ENCODE measurements at regions not wholly inside any gene's neighbourhood (a gene's known extent, or its start where the extent isn't known, plus 50 kb on each side); places are given as distances from the start of the nearest gene placed in this dataset.

DNA sequence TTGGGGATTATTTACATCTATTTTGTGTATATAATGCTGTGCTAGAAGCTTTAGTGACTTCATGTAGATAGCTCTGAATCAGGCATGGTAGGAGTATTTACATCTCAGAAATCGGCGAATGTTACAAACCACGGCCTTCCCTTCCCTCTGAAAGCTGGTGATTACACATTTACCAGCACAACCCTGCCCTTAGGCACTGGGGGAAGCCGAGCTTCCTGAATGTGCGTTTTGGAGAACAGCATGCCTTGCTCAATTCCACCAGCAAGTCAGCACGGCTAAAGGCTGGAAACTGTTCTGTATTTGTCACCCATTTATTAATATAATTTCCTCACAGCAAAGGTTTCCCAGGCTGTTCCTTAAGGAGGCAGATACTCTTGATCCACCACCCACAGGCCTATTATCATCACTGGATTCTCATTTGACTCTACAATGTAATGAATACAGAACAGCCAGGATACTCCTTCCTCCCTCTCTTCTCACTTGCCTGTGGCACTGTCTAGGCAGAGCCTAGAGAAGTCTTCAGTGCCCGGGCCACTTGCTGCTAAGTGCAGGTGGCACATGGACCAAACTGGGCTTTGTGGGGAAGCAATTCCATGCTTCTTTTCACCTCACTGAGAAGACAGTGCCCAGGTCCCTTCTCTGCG is 55.2 kb upstream of the CACNA2D3 start:
- no peak overlapping the region for H2AFZ ChIP-seq (ENCODE audit: low read depth, low read length)
- FAIRE-seq, result no peak

DNA sequence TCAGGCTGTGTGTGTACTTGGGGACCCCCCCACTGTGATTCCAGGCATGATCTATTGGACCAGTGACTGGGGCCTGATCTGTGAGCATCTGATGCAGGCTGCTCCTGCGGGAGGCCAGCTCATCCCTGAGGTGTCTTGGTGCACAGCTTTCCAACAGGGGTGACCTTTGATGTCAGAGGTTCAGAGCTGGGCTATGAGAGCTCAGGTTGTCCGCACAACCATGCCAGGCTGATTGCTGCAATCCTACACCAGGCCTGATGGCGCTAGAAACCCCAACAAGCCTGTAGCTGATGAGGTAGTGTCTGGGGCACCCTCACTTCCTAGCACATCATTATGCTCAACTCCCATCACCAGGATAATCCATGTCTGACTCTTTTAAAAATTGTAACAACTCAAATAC is 56.1 kb upstream of the CACNA2D3 start:
- FAIRE-seq, result no peak
- Histone ChIP-seq H3K9ac (ENCODE audit: low read length) (no peak overlapping the region), H3K4me1 (ENCODE audit: insufficient read depth, low read length) (no peaks in the 10 kb centered on the region), H3K4me3 (ENCODE audit: insufficient read depth, low read depth, low read length) (no peak overlapping the region), H4K20me1 (ENCODE audit: insufficient read depth, low read length) (no peaks in the 10 kb centered on the region), H3K36me3 (ENCODE audit: insufficient read depth, low read length) (no peaks in the 10 kb centered on the region), H3K4me2 (ENCODE audit: low read length) (no peak overlapping the region), H3K9me3 (ENCODE audit: insufficient read depth, low read depth, low read length) (peaks cover 16% of the 10 kb centered on the region), H3K79me2 (ENCODE audit: insufficient read depth, low read length) (no peaks in the 10 kb centered on the region), H3K27ac (ENCODE audit: low read depth, low read length) (no peak overlapping the region), H2AFZ (ENCODE audit: low read depth, low read length) (no peak overlapping the region), H3K27me3 (ENCODE audit: insufficient read depth, low read length) (no peaks in the 10 kb centered on the region)
- Mint-ChIP-seq H3K4me3 (ENCODE audit: unreplicated experiment) (no peak overlapping the region), H3K9me3 (ENCODE audit: unreplicated experiment) (peaks cover 14% of the 10 kb centered on the region), H3K27ac (ENCODE audit: unreplicated experiment) (no peak overlapping the region), H3K36me3 (ENCODE audit: low read depth, unreplicated experiment) (no peaks in the 10 kb centered on the region), H3K4me1 (ENCODE audit: low read depth, unreplicated experiment) (peaks cover 2% of the 10 kb centered on the region), H3K27me3 (ENCODE audit: low read depth, unreplicated experiment) (peaks cover 10% of the 10 kb centered on the region)
- TF ChIP-seq EZH2 (IDR thresholded peaks at IDR 0.05; ENCODE audit: insufficient read depth, low read length), result no peak
- TF ChIP-seq, protein P1, sequence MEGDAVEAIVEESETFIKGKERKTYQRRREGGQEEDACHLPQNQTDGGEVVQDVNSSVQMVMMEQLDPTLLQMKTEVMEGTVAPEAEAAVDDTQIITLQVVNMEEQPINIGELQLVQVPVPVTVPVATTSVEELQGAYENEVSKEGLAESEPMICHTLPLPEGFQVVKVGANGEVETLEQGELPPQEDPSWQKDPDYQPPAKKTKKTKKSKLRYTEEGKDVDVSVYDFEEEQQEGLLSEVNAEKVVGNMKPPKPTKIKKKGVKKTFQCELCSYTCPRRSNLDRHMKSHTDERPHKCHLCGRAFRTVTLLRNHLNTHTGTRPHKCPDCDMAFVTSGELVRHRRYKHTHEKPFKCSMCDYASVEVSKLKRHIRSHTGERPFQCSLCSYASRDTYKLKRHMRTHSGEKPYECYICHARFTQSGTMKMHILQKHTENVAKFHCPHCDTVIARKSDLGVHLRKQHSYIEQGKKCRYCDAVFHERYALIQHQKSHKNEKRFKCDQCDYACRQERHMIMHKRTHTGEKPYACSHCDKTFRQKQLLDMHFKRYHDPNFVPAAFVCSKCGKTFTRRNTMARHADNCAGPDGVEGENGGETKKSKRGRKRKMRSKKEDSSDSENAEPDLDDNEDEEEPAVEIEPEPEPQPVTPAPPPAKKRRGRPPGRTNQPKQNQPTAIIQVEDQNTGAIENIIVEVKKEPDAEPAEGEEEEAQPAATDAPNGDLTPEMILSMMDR (IDR thresholded peaks at IDR 0.05; ENCODE audit: insufficient read depth, low read depth, low read length), result no peak
- DNase-seq (ENCODE audit: low read depth), result no peak

More for the DNA sequence above, 55.2 kb upstream of the CACNA2D3 start:
- H3K4me2 ChIP-seq (ENCODE audit: low read length), result no peak overlapping the region
- TF ChIP-seq EZH2 (IDR thresholded peaks at IDR 0.05; ENCODE audit: insufficient read depth, low read length), result no peak
- TF ChIP-seq, protein P1 (IDR thresholded peaks at IDR 0.05; ENCODE audit: insufficient read depth, low read depth, low read length), result no peak
- H3K27ac Mint-ChIP-seq (ENCODE audit: unreplicated experiment), result no peak overlapping the region
- no peaks in the 10 kb centered on the region for H3K27me3 ChIP-seq (ENCODE audit: insufficient read depth, low read length)
- H3K27ac ChIP-seq (ENCODE audit: low read depth, low read length), result no peak overlapping the region
- peaks cover 14% of the 10 kb centered on the region for H3K9me3 Mint-ChIP-seq (ENCODE audit: unreplicated experiment)
- no peaks in the 10 kb centered on the region for H3K79me2 ChIP-seq (ENCODE audit: insufficient read depth, low read length)
- peaks cover 10% of the 10 kb centered on the region for H3K27me3 Mint-ChIP-seq (ENCODE audit: low read depth, unreplicated experiment)
- no peaks in the 10 kb centered on the region for H4K20me1 ChIP-seq (ENCODE audit: insufficient read depth, low read length)
- no peaks in the 10 kb centered on the region for H3K4me1 ChIP-seq (ENCODE audit: insufficient read depth, low read length)
- peaks cover 2% of the 10 kb centered on the region for H3K4me1 Mint-ChIP-seq (ENCODE audit: low read depth, unreplicated experiment)
- H3K36me3 ChIP-seq (ENCODE audit: insufficient read depth, low read length), result no peaks in the 10 kb centered on the region
- H3K4me3 ChIP-seq (ENCODE audit: insufficient read depth, low read depth, low read length), result no peak overlapping the region
- no peaks in the 10 kb centered on the region for H3K36me3 Mint-ChIP-seq (ENCODE audit: low read depth, unreplicated experiment)
- DNase-seq (ENCODE audit: low read depth), result no peak
- no peak overlapping the region for H3K4me3 Mint-ChIP-seq (ENCODE audit: unreplicated experiment)
- H3K9ac ChIP-seq (ENCODE audit: low read length), result no peak overlapping the region
- H3K9me3 ChIP-seq (ENCODE audit: insufficient read depth, low read depth, low read length), result peaks cover 16% of the 10 kb centered on the region

DNA sequence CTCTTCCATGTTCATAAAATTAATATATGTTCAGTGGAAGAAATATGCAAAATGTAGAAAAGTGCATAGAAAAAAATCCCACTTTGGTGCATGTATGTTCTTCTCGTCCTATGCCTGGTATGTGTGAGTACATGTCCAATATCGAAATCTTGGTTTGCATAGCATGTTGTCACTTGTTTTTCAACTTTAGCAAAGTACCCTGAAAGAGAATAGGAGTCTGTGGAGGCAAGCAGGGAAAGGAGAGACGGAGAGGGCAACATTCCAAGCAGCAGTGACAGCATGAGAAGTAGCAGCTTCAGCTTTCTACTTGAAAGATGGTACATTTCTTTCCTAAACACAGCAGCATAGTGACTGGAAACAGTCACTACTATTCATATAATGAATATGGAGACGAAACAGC is 56.8 kb upstream of the CACNA2D3 start:
- H3K9me3 Mint-ChIP-seq (ENCODE audit: unreplicated experiment), result peaks cover 8% of the 10 kb centered on the region
- FAIRE-seq (no peak), DNase-seq (ENCODE audit: low read depth) (no peak)
- peaks cover 11% of the 10 kb centered on the region for H3K9me3 ChIP-seq (ENCODE audit: insufficient read depth, low read depth, low read length)
- TF ChIP-seq, protein P1 (IDR thresholded peaks at IDR 0.05; ENCODE audit: insufficient read depth, low read depth, low read length), result no peak
- no peak for TF ChIP-seq EZH2 (IDR thresholded peaks at IDR 0.05; ENCODE audit: insufficient read depth, low read length)
- no peak overlapping the region for H3K27ac Mint-ChIP-seq (ENCODE audit: unreplicated experiment)
- no peaks in the 10 kb centered on the region for H3K36me3 Mint-ChIP-seq (ENCODE audit: low read depth, unreplicated experiment)
- no peak overlapping the region for H3K9ac ChIP-seq (ENCODE audit: low read length)
- H4K20me1 ChIP-seq (ENCODE audit: insufficient read depth, low read length), result no peaks in the 10 kb centered on the region
- no peak overlapping the region for H3K4me3 Mint-ChIP-seq (ENCODE audit: unreplicated experiment)
- H3K4me3 ChIP-seq (ENCODE audit: insufficient read depth, low read depth, low read length), result no peak overlapping the region
- H3K27ac ChIP-seq (ENCODE audit: low read depth, low read length), result no peak overlapping the region
- no peaks in the 10 kb centered on the region for H3K79me2 ChIP-seq (ENCODE audit: insufficient read depth, low read length)
- no peaks in the 10 kb centered on the region for H3K27me3 ChIP-seq (ENCODE audit: insufficient read depth, low read length)
- no peak overlapping the region for H2AFZ ChIP-seq (ENCODE audit: low read depth, low read length)
- peaks cover 2% of the 10 kb centered on the region for H3K4me1 Mint-ChIP-seq (ENCODE audit: low read depth, unreplicated experiment)
- H3K4me1 ChIP-seq (ENCODE audit: insufficient read depth, low read length), result no peaks in the 10 kb centered on the region
- H3K27me3 Mint-ChIP-seq (ENCODE audit: low read depth, unreplicated experiment), result peaks cover 10% of the 10 kb centered on the region
- no peaks in the 10 kb centered on the region for H3K36me3 ChIP-seq (ENCODE audit: insufficient read depth, low read length)
- no peak overlapping the region for H3K4me2 ChIP-seq (ENCODE audit: low read length)

All from astrocyte (in vitro differentiated cells and primary cell).